Activated naive CD8-positive, alpha-beta T cell treated with anti-CD3 and anti-CD28 coated beads, Interleukin-2, amount 10 ng/mL, durations not matched to agents 7 days and 5 days (primary cell): ENCODE measurements at regions not wholly inside any gene's neighbourhood (a gene's known extent, or its start where the extent isn't known, plus 50 kb on each side); places are given as distances from the start of the nearest gene placed in this dataset.

Source experiments
- ATAC-seq: fragments of 150-1000 bp; cut with Tn5 transposase; one replicate; pipeline ENCODE4 v1.10.0; 2021; ENCODE audit warnings: low read depth, moderate library complexity
- POLR2A ChIA-PET: fragments of 350-600 bp; sonication (Branson Sonifier 250); formaldehyde crosslinking; loops from one replicate; lab custom pipeline; 2021; ENCODE audit warnings: antibody characterized with exemption; lab: Charles Lee
- DNase-seq: peaks from one replicate; pipeline ENCODE4 v3.0.0; 2021
- H3K27ac Mint-ChIP-seq: one replicate; pipeline ENCODE4 v1.8.0; 2022; ENCODE audit warnings: mild to moderate bottlenecking, mixed read lengths
- H3K27me3 Mint-ChIP-seq: one replicate; pipeline ENCODE4 v1.8.0; 2022; ENCODE audit warnings: mild to moderate bottlenecking, moderate library complexity, mixed read lengths
- H3K36me3 Mint-ChIP-seq: one replicate; pipeline ENCODE4 v1.8.0; 2021; ENCODE audit warnings: mild to moderate bottlenecking, mixed read lengths
- H3K4me1 Mint-ChIP-seq: one replicate; pipeline ENCODE4 v1.8.0; 2021; ENCODE audit warnings: mixed read lengths
- H3K4me3 Mint-ChIP-seq: one replicate; pipeline ENCODE4 v1.8.0; 2022; ENCODE audit warnings: mild to moderate bottlenecking, moderate library complexity, mixed read lengths
- H3K9me3 Mint-ChIP-seq: one replicate; pipeline ENCODE4 v1.8.0; 2021; ENCODE audit warnings: mixed read lengths

DNA sequence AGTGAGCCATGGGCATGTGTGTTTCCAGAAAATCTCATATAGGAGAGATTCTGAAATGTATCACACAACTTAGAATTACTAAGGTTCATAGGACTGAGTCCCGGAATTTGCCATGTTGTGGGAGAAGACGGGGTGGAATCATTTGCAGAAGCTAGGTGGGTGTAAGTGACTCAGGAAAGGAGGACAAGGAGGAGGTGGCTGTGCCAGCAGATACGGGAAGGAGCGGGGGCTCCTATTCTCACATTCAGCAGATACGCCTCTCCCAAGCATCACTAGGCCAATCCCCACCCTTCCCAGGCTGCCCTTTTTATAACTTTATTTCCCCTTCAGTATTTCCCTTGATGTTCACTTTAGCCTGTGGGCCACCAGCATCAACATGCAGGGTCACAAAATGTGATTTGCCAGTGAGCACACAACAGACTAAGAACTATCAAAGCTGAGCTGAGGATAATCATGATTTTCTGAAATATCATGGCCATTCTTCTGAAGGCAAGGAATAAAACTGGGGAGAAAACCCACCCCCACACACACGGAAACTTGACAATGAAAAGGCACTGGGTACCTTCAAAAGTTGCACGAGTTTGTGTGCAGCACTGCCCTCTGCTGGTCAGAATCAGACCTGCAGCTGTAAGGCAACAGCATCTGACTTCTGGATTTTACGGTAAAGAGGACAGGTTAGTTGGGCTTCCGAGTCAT lies 133.2 kb downstream of the MTX3 start:
- Mint-ChIP-seq H3K27ac (no peak overlapping the region), H3K4me1 (peaks cover 6% of the 10 kb centered on the region)
- peak; percentile 65 for ATAC-seq

DNA sequence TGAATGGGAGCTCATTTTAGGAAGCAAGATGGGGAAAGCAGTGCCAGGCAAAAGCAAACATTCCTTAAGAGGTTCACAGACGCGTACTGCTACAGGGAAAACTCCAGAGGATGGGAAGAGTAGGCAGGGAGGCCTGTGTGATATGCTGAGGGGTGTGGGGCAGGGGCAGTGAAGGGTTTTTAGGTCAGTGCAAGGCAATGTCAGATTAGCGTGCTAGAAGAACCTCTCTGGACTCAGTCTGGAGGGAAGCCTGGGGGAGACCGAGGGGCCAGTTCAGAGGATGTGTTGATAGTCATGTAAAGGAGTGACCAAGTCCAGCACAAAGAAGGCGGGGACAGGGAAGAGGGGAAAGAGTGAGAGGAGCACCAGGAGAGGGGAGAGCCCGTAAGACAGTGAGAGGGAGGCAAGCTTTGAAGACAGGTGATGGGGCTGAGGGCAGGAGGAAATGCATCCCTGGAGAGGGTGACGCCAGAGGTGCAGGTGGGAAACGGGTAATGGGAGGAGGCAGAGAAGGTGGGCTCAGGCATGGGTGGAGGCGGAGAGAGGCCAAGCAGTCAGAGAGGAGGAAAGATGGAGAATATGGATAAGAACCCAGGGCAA lies 134.5 kb downstream of the MTX3 start:
- H3K9me3 Mint-ChIP-seq, result no peaks in the 10 kb centered on the region
- H3K4me1 Mint-ChIP-seq, result peaks cover 6% of the 10 kb centered on the region
- ATAC-seq, result no peak
- POLR2A ChIA-PET, result no interaction called here
- H3K27ac Mint-ChIP-seq, result no peak overlapping the region
- no peak overlapping the region for H3K4me3 Mint-ChIP-seq
- peaks cover 26% of the 10 kb centered on the region for H3K27me3 Mint-ChIP-seq
- H3K36me3 Mint-ChIP-seq, result no peaks in the 10 kb centered on the region
- no peak for DNase-seq

More for the DNA sequence above, 133.2 kb downstream of the MTX3 start:
- Mint-ChIP-seq H3K36me3 (no peaks in the 10 kb centered on the region), H3K9me3 (no peaks in the 10 kb centered on the region), H3K4me3 (no peak overlapping the region), H3K27me3 (peaks cover 31% of the 10 kb centered on the region)
- POLR2A ChIA-PET, result no interaction called here
- peak; percentile 82 for DNase-seq

GRCh38 chr5:79853676-79854418 lies 137.2 kb downstream of the MTX3 start:
- no peaks in the 10 kb centered on the region for H3K36me3 Mint-ChIP-seq
- no peak for ATAC-seq
- DNase-seq, result no peak
- no peak overlapping the region for H3K27ac Mint-ChIP-seq
- POLR2A ChIA-PET, result no interaction called here
- H3K27me3 Mint-ChIP-seq, result peaks cover 13% of the 10 kb centered on the region
- no peaks in the 10 kb centered on the region for H3K9me3 Mint-ChIP-seq
- peaks cover 6% of the 10 kb centered on the region for H3K4me1 Mint-ChIP-seq
- H3K4me3 Mint-ChIP-seq, result no peak overlapping the region

DNA sequence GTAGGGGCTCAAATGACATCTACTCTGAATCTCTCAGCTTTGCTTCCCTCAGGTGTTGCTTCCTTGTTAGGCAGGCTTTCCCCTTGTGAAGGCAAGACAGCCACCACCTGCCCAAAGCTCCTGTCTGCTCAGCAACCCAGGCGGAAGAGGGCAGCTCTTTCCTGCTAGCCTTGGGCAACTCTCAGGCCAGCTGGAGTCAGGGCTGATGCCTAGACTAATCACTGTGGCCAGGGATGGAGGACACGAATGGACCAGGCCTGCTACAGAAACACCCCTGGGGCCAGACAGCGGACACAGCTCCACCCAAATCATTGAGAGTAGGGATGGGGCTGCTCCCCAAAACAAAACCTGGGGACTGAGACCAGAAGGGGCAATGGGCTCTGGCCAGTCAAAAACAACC lies 138.0 kb downstream of the MTX3 start:
- H3K4me3 Mint-ChIP-seq, result no peak overlapping the region
- H3K9me3 Mint-ChIP-seq, result no peaks in the 10 kb centered on the region
- ATAC-seq (no peak), DNase-seq (no peak)
- peaks cover 9% of the 10 kb centered on the region for H3K4me1 Mint-ChIP-seq
- H3K27me3 Mint-ChIP-seq, result peaks cover 9% of the 10 kb centered on the region
- no peak overlapping the region for H3K27ac Mint-ChIP-seq
- H3K36me3 Mint-ChIP-seq, result no peaks in the 10 kb centered on the region
- POLR2A ChIA-PET, result no interaction called here

DNA sequence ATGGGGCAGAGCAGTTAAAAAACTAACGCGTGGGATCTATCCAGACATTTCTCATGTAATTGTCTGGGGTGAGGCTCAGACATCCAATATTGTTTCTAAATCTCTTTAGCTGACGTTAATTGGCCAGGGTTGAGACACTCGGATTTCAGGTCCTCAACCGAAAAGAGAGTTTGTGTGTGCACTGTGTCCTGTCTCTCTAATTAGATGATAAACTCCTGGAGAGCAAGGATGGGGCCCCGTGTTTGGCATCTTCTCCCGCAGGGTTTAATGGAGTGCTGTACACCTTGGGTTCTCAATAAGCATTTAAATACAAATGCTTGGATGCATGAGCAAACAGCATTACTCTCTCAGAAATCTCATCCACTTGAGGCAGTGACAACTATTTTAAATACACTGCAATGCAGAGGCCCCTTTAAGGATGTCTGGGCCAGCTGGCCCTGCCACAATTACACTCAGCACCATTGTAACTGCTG lies 139.6 kb downstream of the MTX3 start:
- Mint-ChIP-seq H3K27ac (no peak overlapping the region), H3K4me1 (peaks cover 14% of the 10 kb centered on the region), H3K27me3 (peaks cover 12% of the 10 kb centered on the region), H3K4me3 (no peak overlapping the region), H3K36me3 (no peaks in the 10 kb centered on the region), H3K9me3 (no peaks in the 10 kb centered on the region)
- DNase-seq, result no peak
- POLR2A ChIA-PET, result no interaction called here
- ATAC-seq, result no peak

DNA sequence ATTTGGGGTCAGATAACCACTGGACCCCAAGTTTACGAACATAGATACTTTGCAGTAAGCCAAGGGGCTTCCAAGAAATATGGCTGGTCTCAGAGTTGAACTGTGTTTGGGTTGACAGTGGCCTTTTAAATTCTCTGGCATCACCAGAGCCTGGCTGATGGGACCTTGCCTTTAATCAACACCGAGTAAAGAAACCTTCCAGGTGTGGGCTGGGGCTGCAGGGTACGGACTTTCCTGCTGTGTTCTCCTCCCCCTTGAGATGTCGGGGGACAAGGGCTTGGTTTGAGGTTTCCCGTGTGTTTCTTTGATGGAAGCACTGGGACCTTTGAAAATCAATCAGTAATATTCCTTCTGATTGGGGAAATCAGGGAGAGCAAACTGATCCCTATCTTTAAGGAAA lies 140.1 kb downstream of the MTX3 start:
- POLR2A ChIA-PET, result no interaction called here
- no peaks in the 10 kb centered on the region for H3K9me3 Mint-ChIP-seq
- H3K4me3 Mint-ChIP-seq, result no peak overlapping the region
- DNase-seq (no peak), ATAC-seq (no peak)
- H3K36me3 Mint-ChIP-seq, result no peaks in the 10 kb centered on the region
- no peak overlapping the region for H3K27ac Mint-ChIP-seq
- H3K27me3 Mint-ChIP-seq, result peaks cover 12% of the 10 kb centered on the region
- H3K4me1 Mint-ChIP-seq, result peaks cover 19% of the 10 kb centered on the region

DNA sequence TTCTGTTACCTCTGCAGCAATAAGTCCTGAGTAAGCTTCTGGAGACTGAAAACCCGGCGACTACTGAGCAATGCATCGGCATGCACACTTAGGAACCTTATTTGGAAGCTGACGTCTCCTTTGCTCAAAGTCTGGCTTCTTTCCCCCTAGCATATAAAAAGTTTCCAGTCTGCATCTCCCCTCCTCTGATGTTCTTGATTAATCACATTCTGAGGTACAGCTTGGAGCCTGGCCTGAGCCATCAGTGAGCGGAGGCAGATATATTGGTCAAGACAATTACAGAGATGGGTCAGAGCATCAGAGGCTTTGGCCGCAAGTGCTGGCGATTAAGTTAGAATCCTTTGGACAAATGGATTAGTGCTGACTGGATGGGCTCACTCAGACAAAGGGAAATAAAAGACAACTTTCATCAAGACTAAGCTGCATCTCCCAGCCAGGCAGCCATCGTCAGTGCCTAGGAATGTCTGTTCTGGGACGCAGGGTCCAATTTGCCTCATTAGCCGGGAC lies 140.7 kb downstream of the MTX3 start:
- Mint-ChIP-seq H3K27me3 (peaks cover 12% of the 10 kb centered on the region), H3K36me3 (no peaks in the 10 kb centered on the region), H3K4me3 (no peak overlapping the region), H3K4me1 (peaks cover 23% of the 10 kb centered on the region), H3K9me3 (no peaks in the 10 kb centered on the region), H3K27ac (no peak overlapping the region)
- POLR2A ChIA-PET, result no interaction called here
- no peak for ATAC-seq
- no peak for DNase-seq

DNA sequence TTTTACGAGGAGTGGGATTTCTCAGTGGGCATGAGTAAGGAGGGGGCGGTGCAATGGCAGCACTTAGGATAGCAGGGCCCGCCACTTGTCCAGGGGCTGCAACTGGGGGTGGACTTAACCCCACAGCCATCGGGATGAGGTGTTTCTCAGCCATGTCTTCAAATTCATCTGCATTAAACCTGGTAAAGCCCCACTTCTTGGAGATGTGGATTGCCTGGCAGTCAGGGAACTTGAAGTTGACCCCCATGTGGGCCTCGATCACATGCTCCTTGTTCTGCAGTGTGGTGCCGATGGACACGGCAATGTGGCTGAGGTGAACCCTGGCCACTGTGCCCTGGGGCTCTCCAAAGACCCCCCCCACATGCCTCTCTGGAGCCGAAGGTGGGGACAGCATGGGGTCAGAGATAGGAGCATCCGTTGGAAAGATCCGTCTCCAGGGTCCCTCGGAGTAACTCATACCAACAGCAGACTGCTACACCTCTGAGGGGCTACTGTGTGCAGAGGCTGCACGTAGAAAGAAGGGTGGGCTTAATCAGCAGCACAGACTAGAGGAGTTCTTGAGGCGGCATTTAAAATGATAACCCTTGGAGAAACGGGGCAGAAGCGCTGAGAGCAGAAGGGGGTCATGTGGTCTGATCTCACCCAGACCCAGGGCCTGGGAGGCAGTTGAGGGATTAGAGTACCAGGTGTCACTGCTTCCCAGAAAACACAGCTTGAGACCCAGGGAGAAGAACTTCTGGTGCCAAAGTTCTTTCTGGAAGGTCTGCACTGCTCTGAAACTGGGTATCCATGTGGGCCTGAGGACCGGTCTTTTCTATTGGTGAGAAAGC lies 141.4 kb downstream of the MTX3 start:
- ATAC-seq (no peak), DNase-seq (no peak)
- Mint-ChIP-seq H3K27ac (no peak overlapping the region), H3K36me3 (no peaks in the 10 kb centered on the region), H3K4me1 (peaks cover 28% of the 10 kb centered on the region), H3K4me3 (no peak overlapping the region), H3K9me3 (no peaks in the 10 kb centered on the region), H3K27me3 (peaks cover 12% of the 10 kb centered on the region)
- POLR2A ChIA-PET, result no interaction called here
